ENCODE measurements at regions not wholly inside any gene's neighbourhood (a gene's known extent, or its start where the extent isn't known, plus 50 kb on each side); places are given as distances from the start of the nearest gene placed in this dataset.
"Not testable (repeated sequence)": the region's sequence is repeated elsewhere in the genome, so short reads cannot be mapped to it uniquely, and the experiment has no call there.

DNA sequence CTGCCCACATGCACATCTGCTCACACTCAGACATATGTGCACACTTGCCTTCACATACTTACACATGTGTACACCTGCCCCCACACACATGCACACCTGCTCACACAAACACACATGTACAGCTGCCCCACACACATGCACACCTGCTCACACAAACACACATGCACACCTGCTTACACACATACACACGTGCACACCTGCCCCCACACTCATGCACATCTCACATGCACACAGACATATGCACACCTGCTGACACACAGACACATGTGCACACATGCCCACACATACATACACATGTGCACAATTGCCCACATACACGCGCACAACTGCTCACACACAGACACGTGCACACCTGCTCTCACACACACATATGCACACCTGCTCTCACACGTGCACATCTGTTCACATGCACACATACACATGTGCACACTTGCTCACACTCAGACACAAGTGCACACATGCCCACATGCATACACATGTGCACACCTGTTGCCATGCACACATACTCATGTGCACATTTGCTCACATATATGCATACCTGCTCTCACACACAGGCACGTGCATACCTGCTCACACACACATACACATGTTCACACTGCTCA, 147.8 kb upstream of the FOXD4L5 start:
- DNase-seq, result no peak
- no peaks in the 10 kb centered on the region for H3K36me3 ChIP-seq
- H3K4me3 ChIP-seq, result no peak overlapping the region
- intact Hi-C loops (cut with DNase I; ENCODE audit: low total_unique reads), result no loop called here
- H3K27ac ChIP-seq, result no peak overlapping the region
- H3K27me3 ChIP-seq, result no peaks in the 10 kb centered on the region
- H3K4me1 ChIP-seq, result no peaks in the 10 kb centered on the region
- H3K9me3 ChIP-seq, result no peaks in the 10 kb centered on the region
- TF ChIP-seq, protein P1, sequence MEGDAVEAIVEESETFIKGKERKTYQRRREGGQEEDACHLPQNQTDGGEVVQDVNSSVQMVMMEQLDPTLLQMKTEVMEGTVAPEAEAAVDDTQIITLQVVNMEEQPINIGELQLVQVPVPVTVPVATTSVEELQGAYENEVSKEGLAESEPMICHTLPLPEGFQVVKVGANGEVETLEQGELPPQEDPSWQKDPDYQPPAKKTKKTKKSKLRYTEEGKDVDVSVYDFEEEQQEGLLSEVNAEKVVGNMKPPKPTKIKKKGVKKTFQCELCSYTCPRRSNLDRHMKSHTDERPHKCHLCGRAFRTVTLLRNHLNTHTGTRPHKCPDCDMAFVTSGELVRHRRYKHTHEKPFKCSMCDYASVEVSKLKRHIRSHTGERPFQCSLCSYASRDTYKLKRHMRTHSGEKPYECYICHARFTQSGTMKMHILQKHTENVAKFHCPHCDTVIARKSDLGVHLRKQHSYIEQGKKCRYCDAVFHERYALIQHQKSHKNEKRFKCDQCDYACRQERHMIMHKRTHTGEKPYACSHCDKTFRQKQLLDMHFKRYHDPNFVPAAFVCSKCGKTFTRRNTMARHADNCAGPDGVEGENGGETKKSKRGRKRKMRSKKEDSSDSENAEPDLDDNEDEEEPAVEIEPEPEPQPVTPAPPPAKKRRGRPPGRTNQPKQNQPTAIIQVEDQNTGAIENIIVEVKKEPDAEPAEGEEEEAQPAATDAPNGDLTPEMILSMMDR (IDR thresholded peaks at IDR 0.05), result no peak

DNA sequence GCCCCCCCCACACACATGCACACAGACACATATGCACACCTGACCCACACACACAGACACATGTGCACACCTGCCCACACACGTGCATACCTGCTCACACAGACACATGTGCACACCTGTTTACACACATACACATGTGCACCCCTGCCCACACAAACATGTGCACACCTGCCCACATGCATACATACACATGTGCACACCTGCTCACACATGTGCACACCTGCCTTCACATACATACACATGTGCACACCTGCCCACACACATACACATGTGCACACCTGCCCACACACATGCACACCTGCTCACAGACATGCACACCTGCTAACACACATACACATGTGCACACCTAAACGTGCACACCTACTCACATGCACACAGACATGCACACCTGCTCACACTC, 147.0 kb upstream of the FOXD4L5 start:
- Histone ChIP-seq H3K36me3 (no peaks in the 10 kb centered on the region), H3K9me3 (no peaks in the 10 kb centered on the region), H3K27ac (no peak overlapping the region), H3K27me3 (no peaks in the 10 kb centered on the region), H3K4me3 (no peak overlapping the region), H3K4me1 (no peaks in the 10 kb centered on the region)
- DNase-seq, result no peak
- intact Hi-C loops (cut with DNase I; ENCODE audit: low total_unique reads), result no loop called here
- TF ChIP-seq, protein P1 (IDR thresholded peaks at IDR 0.05), result no peak

DNA sequence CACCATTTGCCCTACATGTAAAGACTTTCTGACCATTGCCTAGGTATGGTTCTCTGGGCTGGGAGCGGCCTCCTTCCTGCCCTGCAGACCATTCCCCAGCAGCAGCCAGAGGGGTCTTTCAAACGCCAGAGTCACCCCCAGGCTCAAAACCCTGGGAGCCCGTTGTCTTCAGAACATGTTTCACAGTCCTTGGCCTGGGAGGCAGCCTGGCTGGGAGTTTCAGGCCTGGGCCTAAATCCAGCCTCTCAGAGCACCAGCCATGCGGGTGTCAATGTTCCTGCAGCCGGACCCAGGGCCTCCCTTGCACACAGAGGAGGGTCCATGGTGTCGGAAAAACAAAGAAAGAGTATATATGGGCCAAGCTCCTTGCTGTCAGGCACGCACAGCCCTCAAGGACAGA, 145.2 kb upstream of the FOXD4L5 start:
- TF ChIP-seq, protein P1 (IDR thresholded peaks at IDR 0.05), result no peak
- DNase-seq, result no peak
- H3K36me3 ChIP-seq, result no peaks in the 10 kb centered on the region
- intact Hi-C loops (cut with DNase I; ENCODE audit: low total_unique reads), result no loop called here
- H3K4me3 ChIP-seq, result no peak overlapping the region
- no peaks in the 10 kb centered on the region for H3K4me1 ChIP-seq
- H3K9me3 ChIP-seq, result no peaks in the 10 kb centered on the region
- no peak overlapping the region for H3K27ac ChIP-seq
- no peaks in the 10 kb centered on the region for H3K27me3 ChIP-seq

DNA sequence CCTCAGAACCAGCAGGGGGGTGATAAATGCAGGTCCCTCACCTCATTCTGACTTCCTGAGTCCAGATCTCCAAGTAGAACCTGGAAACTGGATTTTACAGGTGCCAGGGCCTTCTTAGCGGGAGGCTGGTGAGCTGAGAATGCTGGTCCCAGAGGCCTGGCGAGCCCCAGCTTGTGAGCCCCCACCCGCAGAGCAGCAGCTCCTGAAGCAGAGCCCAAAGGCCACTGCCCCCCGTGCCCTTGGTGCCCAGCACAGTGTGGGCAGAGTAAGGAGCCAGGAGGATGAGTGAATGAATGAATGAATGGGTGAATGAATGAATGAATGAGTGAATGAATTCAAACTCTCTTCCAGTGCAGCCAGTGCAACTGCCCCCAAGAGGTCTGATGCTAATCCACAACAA, 142.4 kb upstream of the FOXD4L5 start:
- H3K4me1 ChIP-seq; DNase-seq; H3K36me3 ChIP-seq; H3K9me3 ChIP-seq; H3K4me3 ChIP-seq; H3K27me3 ChIP-seq; intact Hi-C loops (cut with DNase I; ENCODE audit: low total_unique reads); H3K27ac ChIP-seq: not testable (repeated sequence)

DNA sequence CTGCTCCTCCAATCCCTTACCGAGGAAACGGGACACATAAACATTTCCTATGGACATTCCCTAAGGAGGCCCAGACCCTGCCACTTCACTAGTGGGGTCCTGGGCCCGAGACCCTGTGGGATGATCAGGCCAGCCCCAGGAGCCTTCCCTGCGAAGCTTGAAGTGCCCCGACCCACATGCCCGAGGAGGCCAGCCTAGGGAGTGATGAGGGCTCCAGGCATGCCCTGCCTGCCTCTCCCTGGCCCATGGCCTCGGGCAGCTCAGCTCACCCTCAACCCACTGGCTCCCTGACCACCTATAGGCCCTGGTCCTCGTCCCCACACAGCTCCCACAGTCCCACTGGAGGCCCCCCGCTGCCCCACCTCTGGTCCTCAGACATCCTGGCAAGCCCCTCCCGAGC, 141.8 kb upstream of the FOXD4L5 start:
- H3K27ac ChIP-seq; H3K4me1 ChIP-seq; H3K9me3 ChIP-seq; DNase-seq; H3K27me3 ChIP-seq; intact Hi-C loops (cut with DNase I; ENCODE audit: low total_unique reads); H3K36me3 ChIP-seq; H3K4me3 ChIP-seq: not testable (repeated sequence)

DNA sequence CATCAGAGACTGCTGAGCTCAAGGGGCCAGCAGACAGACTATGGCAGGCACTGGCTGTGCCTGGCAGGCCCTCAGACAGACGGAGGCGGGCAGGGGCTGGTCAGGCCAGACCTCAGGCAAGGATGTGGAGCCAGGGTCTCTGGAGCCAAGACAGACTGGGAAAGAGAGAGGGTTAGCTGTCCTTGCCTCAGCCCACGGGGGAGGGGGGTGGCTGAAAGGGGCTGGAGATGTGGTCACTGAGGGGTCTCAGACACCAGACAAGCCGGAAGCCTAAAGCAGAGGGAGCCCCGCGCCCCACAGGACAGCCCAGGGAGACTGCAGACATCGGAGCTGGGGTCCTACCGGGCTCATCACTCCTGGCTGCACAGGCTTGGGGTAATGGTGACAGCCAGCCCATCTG, 141.2 kb upstream of the FOXD4L5 start:
- no peaks in the 10 kb centered on the region for H3K27me3 ChIP-seq
- no peak overlapping the region for H3K27ac ChIP-seq
- no peak overlapping the region for H3K4me3 ChIP-seq
- H3K4me1 ChIP-seq, result no peaks in the 10 kb centered on the region
- H3K9me3 ChIP-seq, result peaks cover 0 to 4% (median 0%) of the 10 kb centered on the region in 3 donors
- intact Hi-C loops (cut with DNase I; ENCODE audit: low total_unique reads), result no loop called here
- TF ChIP-seq, protein P1 (IDR thresholded peaks at IDR 0.05), result no peak
- no peak for DNase-seq
- no peaks in the 10 kb centered on the region for H3K36me3 ChIP-seq

DNA sequence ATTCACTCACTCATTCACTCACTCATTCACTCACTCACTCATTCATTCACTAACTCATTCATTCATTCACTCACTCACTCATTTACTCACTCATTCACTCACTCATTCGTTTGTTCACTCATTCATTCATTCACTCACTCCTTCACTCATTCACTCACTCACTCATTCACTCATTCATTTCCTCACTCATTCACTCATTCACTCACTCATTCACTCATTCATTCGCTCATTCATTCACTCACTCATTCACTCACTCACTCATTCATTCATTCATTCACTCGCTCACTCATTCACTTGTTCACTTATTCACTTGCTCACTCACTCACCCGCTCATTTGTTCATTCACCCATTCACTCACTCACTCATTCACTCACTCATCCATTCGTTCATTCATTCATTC, 140.2 kb upstream of the FOXD4L5 start:
- intact Hi-C loops (cut with DNase I; ENCODE audit: low total_unique reads); H3K4me3 ChIP-seq; H3K9me3 ChIP-seq; DNase-seq; H3K27me3 ChIP-seq; H3K27ac ChIP-seq; H3K36me3 ChIP-seq; H3K4me1 ChIP-seq: not testable (repeated sequence)

DNA sequence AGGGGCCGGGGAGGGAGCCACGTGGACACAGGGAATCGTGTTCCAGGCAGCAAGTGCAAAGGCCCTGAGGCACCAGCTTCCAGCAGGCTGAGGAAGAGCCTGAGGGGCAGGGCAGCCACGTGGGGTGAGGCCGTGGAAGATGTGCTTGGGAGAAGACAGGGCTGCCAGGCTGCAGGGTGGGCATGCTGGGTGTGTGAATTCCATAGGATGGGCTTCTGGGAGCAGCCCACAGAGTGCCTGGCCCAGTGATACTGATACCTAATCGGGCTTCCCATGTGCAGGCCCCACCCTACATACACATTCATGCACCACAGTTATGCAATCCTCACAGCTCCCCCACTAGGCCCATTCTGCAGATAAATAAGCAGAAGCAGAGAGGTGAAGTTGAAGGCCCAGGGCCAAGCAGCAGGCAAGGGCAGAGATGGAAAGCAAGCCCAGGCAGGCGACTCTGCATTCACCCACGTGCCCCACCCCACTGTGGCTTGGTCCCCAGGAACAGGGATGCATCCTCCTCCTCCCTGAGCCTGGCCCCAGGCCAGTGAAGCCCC, 139.5 kb upstream of the FOXD4L5 start:
- intact Hi-C loops (cut with DNase I; ENCODE audit: low total_unique reads); H3K4me3 ChIP-seq; DNase-seq; H3K36me3 ChIP-seq; H3K27ac ChIP-seq; H3K4me1 ChIP-seq; H3K9me3 ChIP-seq; H3K27me3 ChIP-seq: not testable (repeated sequence)

DNA sequence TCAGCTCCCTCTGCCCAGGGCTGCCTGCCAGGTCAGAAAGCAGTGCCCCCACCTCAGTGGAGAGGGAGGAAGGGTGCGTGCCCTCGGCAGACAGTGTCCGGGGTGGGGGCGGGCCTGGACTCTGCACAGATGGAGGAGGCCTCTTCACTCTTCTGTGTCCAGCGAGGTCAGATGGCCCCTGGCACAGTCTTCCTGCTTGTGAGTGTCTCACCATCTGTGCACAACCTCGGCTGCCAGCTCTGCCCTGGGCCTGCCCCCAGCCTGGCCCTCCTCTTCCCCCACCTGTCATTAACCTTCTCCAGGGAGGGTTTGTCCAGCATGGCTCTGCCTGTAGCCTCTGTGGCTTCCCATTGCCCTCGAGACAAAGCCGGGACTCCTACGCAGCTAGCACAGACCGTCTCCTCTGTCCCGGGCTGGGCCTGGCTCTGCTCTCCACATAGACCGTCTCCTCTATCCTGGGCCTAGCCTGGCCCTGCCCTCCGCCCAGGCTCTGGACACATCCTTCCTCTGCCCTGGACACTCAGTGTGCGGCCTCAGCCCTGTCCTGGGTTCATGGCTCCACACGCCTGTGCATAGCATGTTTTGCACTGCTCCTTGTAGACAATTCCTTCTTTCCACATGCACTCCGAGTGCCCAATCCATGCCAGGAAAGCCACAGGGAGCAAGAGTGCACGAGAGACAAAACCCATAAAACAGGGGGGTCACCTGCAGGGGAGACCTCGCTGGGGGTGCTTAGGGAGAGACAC, 138.9 kb upstream of the FOXD4L5 start:
- H3K4me3 ChIP-seq; H3K4me1 ChIP-seq; H3K9me3 ChIP-seq; intact Hi-C loops (cut with DNase I; ENCODE audit: low total_unique reads); H3K27me3 ChIP-seq; H3K27ac ChIP-seq; DNase-seq; H3K36me3 ChIP-seq: not testable (repeated sequence)

DNA sequence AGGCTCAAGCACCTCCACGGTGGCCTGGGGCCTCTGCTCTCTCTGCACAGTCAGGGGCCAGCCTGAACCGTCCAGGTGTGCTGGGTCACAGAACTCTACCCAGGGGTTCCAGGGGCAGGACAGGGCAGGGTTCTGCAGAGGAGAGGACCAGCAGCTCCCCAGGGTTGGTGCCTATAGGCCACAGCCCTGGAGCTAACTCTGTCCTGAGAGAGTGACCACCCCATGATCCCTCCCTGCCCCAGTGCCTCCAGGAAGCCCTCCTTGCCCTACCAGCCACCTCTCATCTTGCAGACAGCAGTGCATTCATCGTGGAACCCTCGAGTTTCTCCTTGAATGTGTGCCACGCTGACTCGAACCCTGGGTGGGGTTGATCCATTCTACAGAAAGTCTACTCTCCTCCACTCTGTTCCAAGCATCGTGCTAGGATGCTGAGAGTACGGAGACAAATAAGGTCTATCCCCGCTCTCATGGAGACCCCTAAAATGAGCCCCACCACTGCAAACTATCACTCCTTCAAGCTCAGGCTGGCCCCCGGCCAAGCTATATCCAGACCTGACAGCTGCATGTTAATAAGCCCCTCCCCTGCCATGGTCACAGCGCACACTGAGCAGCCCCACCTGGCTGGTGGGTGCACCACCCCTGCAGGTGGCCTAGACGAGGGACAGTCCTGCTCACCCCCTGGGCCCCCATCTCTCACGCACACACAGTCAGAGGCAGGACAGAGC, 138.1 kb upstream of the FOXD4L5 start:
- H3K9me3 ChIP-seq; intact Hi-C loops (cut with DNase I; ENCODE audit: low total_unique reads); H3K4me1 ChIP-seq; H3K4me3 ChIP-seq; H3K27me3 ChIP-seq; DNase-seq; H3K36me3 ChIP-seq; H3K27ac ChIP-seq: not testable (repeated sequence)
